IMR-90 (cell line): ENCODE measurements at regions not wholly inside any gene's neighbourhood (a gene's known extent, or its start where the extent isn't known, plus 50 kb on each side); places are given as distances from the start of the nearest gene placed in this dataset.

Source experiments
- ATAC-seq: fragments of 200-7000 bp; cut with Tn5 transposase; 2 replicates; pipeline ENCODE4 v1.9.1; 2020; ENCODE audit warnings: low read depth, mild to moderate bottlenecking, moderate library complexity
- BruUV-seq: library from RNA; stranded (reverse); fragments of 400-500 nt; replicated peaks from 2 replicates; lab custom pipeline; 2021; lab: Mats Ljungman, UMichigan
- CTCF ChIA-PET: fragments of 300-600 bp; formaldehyde crosslinking; extraction: SDS; loops from one replicate; lab custom pipeline; 2021; ENCODE audit warnings: antibody characterized with exemption; lab: Yijun Ruan, JAX
- POLR2A ChIA-PET: fragments of 300-600 bp; sonication (Branson Sonifier 250); formaldehyde crosslinking; loops from one replicate; lab custom pipeline; 2022; ENCODE audit warnings: antibody characterized with exemption; ENCODE audit not compliant: unreplicated experiment; lab: Charles Lee
- DNase-seq: peaks from one replicate; pipeline ENCODE4 v3.0.0; 2013
- H2AFZ ChIP-seq: replicated peaks from 2 replicates; pipeline ENCODE3; 2013; ENCODE audit warnings: low read length, mild to moderate bottlenecking; ENCODE audit not compliant: poor library complexity
- H2AK5ac ChIP-seq: 2 replicates; pipeline ENCODE4 v1.6.1; 2013; ENCODE audit warnings: low read depth, low read length, inconsistent platforms
- H2AK9ac ChIP-seq: replicated peaks from 2 replicates; pipeline ENCODE3; 2013; ENCODE audit warnings: mild to moderate bottlenecking, low read depth, low read length, moderate library complexity; ENCODE audit not compliant: poor library complexity
- H2BK120ac ChIP-seq: 2 replicates; pipeline ENCODE4 v1.6.1; 2013; ENCODE audit warnings: low read depth, low read length, inconsistent platforms
- H2BK15ac ChIP-seq: 3 replicates; pipeline ENCODE4 v1.6.1; 2013; ENCODE audit warnings: low read depth, low read length, inconsistent platforms
- H2BK20ac ChIP-seq: 2 replicates; pipeline ENCODE4 v1.6.1; 2013; ENCODE audit warnings: low read depth, mild to moderate bottlenecking, inconsistent platforms, low read length, moderate library complexity
- H2BK5ac ChIP-seq: 2 replicates; pipeline ENCODE4 v1.6.1; 2013; ENCODE audit warnings: mild to moderate bottlenecking, low read depth, low read length, inconsistent platforms; ENCODE audit not compliant: poor library complexity, severe bottlenecking
- H3K14ac ChIP-seq: replicated peaks from 2 replicates; pipeline ENCODE4 v1.6.1; 2013; ENCODE audit warnings: low read depth, low read length, inconsistent platforms
- H3K18ac ChIP-seq: 2 replicates; pipeline ENCODE4 v1.6.1; 2013; ENCODE audit warnings: low read depth, low read length, control low read depth
- H3K23ac ChIP-seq: 2 replicates; pipeline ENCODE4 v1.6.1; 2013; ENCODE audit warnings: low read depth, low read length, inconsistent platforms
- H3K27ac ChIP-seq: 2 replicates; pipeline ENCODE4 v1.5.1; 2013; ENCODE audit warnings: mild to moderate bottlenecking, control low read depth, low read length; ENCODE audit not compliant: insufficient read depth
- H3K27me3 ChIP-seq: 2 replicates; pipeline ENCODE4 v1.6.1; 2013; ENCODE audit warnings: low read length; ENCODE audit not compliant: control insufficient read depth, insufficient read depth
- H3K36me3 ChIP-seq: 2 replicates; pipeline ENCODE4 v1.6.1; 2013; ENCODE audit warnings: low read length, mixed read lengths; ENCODE audit not compliant: control insufficient read depth, insufficient read depth
- H3K4ac ChIP-seq: 2 replicates; pipeline ENCODE4 v1.6.1; 2013; ENCODE audit warnings: low read depth, low read length, inconsistent platforms
- H3K4me1 ChIP-seq: 2 replicates; pipeline ENCODE4 v1.6.1; 2013; ENCODE audit warnings: low read length, mixed read lengths; ENCODE audit not compliant: control insufficient read depth, insufficient read depth
- H3K4me2 ChIP-seq: 2 replicates; pipeline ENCODE4 v1.6.1; 2013; ENCODE audit warnings: low read depth, mild to moderate bottlenecking, control low read depth, low read length, moderate library complexity
- H3K4me3 ChIP-seq: 2 replicates; pipeline ENCODE4 v1.5.1; 2013; ENCODE audit warnings: low read depth, mild to moderate bottlenecking, control low read depth, low read length, moderate library complexity; ENCODE audit not compliant: insufficient read depth
- H3K56ac ChIP-seq: 2 replicates; pipeline ENCODE4 v1.6.1; 2013; ENCODE audit warnings: low read length, inconsistent platforms; ENCODE audit not compliant: insufficient read depth; ENCODE audit errors: extremely low read depth
- H3K79me1 ChIP-seq, 2 experiments: 2 replicates each; pipeline ENCODE4 v1.6.1; 2013; ENCODE audit warnings: low read length in 2 of 2, inconsistent platforms in 1 of 2, low read depth in 1 of 2
- H3K9ac ChIP-seq: 2 replicates; pipeline ENCODE4 v1.6.1; 2013; ENCODE audit warnings: low read depth, low read length, control low read depth
- H3K9me1 ChIP-seq: 2 replicates; pipeline ENCODE4 v1.6.1; 2013; ENCODE audit warnings: low read length, inconsistent platforms; ENCODE audit not compliant: insufficient read depth
- H3K9me3 ChIP-seq: 2 replicates; pipeline ENCODE4 v1.6.1; 2013; ENCODE audit warnings: low read length; ENCODE audit not compliant: control insufficient read depth, insufficient read depth
- H4K20me1 ChIP-seq: 2 replicates; pipeline ENCODE4 v1.6.1; 2013; ENCODE audit warnings: low read length, inconsistent platforms; ENCODE audit not compliant: insufficient read depth
- H4K5ac ChIP-seq: 2 replicates; pipeline ENCODE4 v1.6.1; 2013; ENCODE audit warnings: mild to moderate bottlenecking, low read depth, low read length, control low read depth
- H4K8ac ChIP-seq, 2 experiments: 2 replicates each; pipeline ENCODE4 v1.6.1; 2013; ENCODE audit warnings: low read depth in 2 of 2, low read length in 2 of 2, control low read depth in 1 of 2, inconsistent platforms in 1 of 2
- H4K91ac ChIP-seq: 2 replicates; pipeline ENCODE4 v1.6.1; 2013; ENCODE audit warnings: low read depth, low read length, inconsistent platforms; ENCODE audit not compliant: insufficient read depth
- BHLHE40 ChIP-seq: fragments of 150-350 bp; IDR thresholded peaks from 2 replicates; pipeline ENCODE4 v1.6.1; 2016; ENCODE audit warnings: mild to moderate bottlenecking, low read depth, low read length
- CEBPB ChIP-seq: IDR thresholded peaks from 2 replicates; pipeline ENCODE4 v1.6.1; 2012; ENCODE audit warnings: low read depth, low read length, improper control_type of control experiment
- CHD1 ChIP-seq: IDR thresholded peaks from 2 replicates; pipeline ENCODE4 v1.6.1; 2012; ENCODE audit warnings: low read depth, low read length, improper control_type of control experiment
- FOS ChIP-seq: fragments of 150-350 bp; IDR thresholded peaks from 2 replicates; pipeline ENCODE4 v1.6.1; 2016; ENCODE audit warnings: low read depth, low read length
- MAFK ChIP-seq: IDR thresholded peaks from 2 replicates; pipeline ENCODE4 v1.6.1; 2012; ENCODE audit warnings: low read depth, low read length, improper control_type of control experiment
- MAZ ChIP-seq: IDR thresholded peaks from 2 replicates; pipeline ENCODE4 v1.6.1; 2012; ENCODE audit warnings: low read depth, mild to moderate bottlenecking, low read length, improper control_type of control experiment, moderate library complexity, borderline replicate concordance
- MXI1 ChIP-seq: IDR thresholded peaks from 2 replicates; pipeline ENCODE4 v1.6.1; 2012; ENCODE audit warnings: low read depth, mild to moderate bottlenecking, low read length, moderate library complexity, borderline replicate concordance
- NFE2L2 ChIP-seq: fragments of 150-350 bp; IDR thresholded peaks from 2 replicates; pipeline ENCODE4 v1.6.1; 2016; ENCODE audit warnings: low read depth, mild to moderate bottlenecking, low read length
- POLR2A ChIP-seq: IDR thresholded peaks from 2 replicates; pipeline ENCODE4 v1.6.1; 2012; ENCODE audit warnings: mild to moderate bottlenecking, low read depth, low read length
- RAD21 ChIP-seq: IDR thresholded peaks from 2 replicates; pipeline ENCODE4 v1.6.1; 2012; ENCODE audit warnings: low read length, improper control_type of control experiment
- RCOR1 ChIP-seq: IDR thresholded peaks from 2 replicates; pipeline ENCODE4 v1.6.1; 2012; ENCODE audit warnings: mild to moderate bottlenecking, low read length, improper control_type of control experiment; ENCODE audit not compliant: insufficient replicate concordance
- RFX5 ChIP-seq: IDR thresholded peaks from 2 replicates; pipeline ENCODE4 v1.8.0; 2012; ENCODE audit warnings: low read depth, mild to moderate bottlenecking, low read length, moderate library complexity
- SMC3 ChIP-seq: fragments of 150-350 bp; IDR thresholded peaks from 2 replicates; pipeline ENCODE4 v1.6.1; 2016; ENCODE audit warnings: low read depth, mild to moderate bottlenecking, antibody characterized with exemption, low read length, moderate library complexity
- dilution Hi-C: fragments of 300-500 bp; cut with HindIII; formaldehyde crosslinking; loops from one replicate; pipeline ENCODE4 v1.14.3; 2018; ENCODE audit warnings: low sequenced_read_pairs; ENCODE audit not compliant: unreplicated experiment
- in situ Hi-C: fragments of 300-500 bp; cut with MboI; formaldehyde crosslinking; loops from 3 replicates; pipeline ENCODE4 v1.14.3; 2019; ENCODE audit warnings: low sequenced_read_pairs, inconsistent platforms, mixed read lengths
- intact Hi-C: fragments of 100-400 bp; cut with micrococcal nuclease; formaldehyde crosslinking; loops from 2 replicates; pipeline ENCODE4 v1.10.0; 2022
- TF ChIP-seq, protein P1 (sequence below): fragments of 150-350 bp; IDR thresholded peaks from 2 replicates; pipeline ENCODE4 v1.6.1; 2017; ENCODE audit warnings: mild to moderate bottlenecking, antibody characterized with exemption, low read length, low read depth
- TF ChIP-seq, protein P2 (sequence below): conservative IDR thresholded peaks from 2 replicates; pipeline ENCODE4 v1.5.1; 2012; ENCODE audit warnings: mild to moderate bottlenecking, low read depth, low read length, improper control_type of control experiment
- TF ChIP-seq, protein P3 (sequence below): fragments of 150-350 bp; IDR thresholded peaks from 2 replicates; pipeline ENCODE4 v1.6.1; 2016; ENCODE audit warnings: low read depth, mild to moderate bottlenecking, low read length, moderate library complexity, borderline replicate concordance

DNA sequence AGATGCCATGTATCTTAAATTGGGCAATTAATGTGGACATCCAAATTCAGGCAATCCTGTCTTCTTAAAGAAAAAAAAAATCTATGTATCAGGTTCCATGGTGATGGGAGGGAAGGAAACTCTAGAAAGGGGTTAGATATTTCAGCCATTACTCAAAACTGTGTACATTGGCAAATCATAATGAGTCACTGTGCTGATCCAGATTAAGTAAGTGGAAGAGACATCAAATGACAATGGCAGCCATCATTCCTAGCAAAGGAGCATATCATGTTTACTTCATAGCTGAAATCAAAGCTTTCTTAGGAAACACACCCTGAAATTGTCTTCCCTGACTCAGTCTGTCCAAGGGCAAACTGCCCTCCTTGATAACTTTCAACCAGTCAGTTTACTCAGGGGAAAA is 713.3 kb upstream of the GBE1 start:
- dilution Hi-C loops, result no loop called here
- Histone ChIP-seq H3K14ac (no peak overlapping the region), H3K4me1 (no peaks in the 10 kb centered on the region), H3K27me3 (no peaks in the 10 kb centered on the region), H3K23ac (no peak overlapping the region), H3K9ac (no peak overlapping the region), H3K4me3 (no peak overlapping the region), H3K56ac (no peak overlapping the region), H4K5ac (no peak overlapping the region), H2AK5ac (no peak overlapping the region), H3K9me1 (no peaks in the 10 kb centered on the region), H4K20me1 (no peaks in the 10 kb centered on the region), H3K36me3 (no peaks in the 10 kb centered on the region), H2AFZ (no peak overlapping the region), H2BK15ac (no peak overlapping the region), H3K9me3 (peaks cover 3% of the 10 kb centered on the region; the same call in 1 of the 2 replicates), H2BK5ac (no peak overlapping the region), H4K91ac (no peak overlapping the region), H3K18ac (no peak overlapping the region), H2AK9ac (no peak overlapping the region), H3K4me2 (no peak overlapping the region), H2BK20ac (no peak overlapping the region), H3K4ac (no peak overlapping the region), H2BK120ac (no peak overlapping the region), H4K8ac (no peak overlapping the region), H3K79me1 (no peaks in the 10 kb centered on the region), H3K27ac (no peak overlapping the region)
- POLR2A ChIA-PET, result no interaction called here
- TF ChIP-seq MAFK, result no peak
- TF ChIP-seq RFX5, result no peak
- TF ChIP-seq SMC3, result no peak
- no peak for TF ChIP-seq MXI1
- no peak for TF ChIP-seq CHD1
- TF ChIP-seq, protein P1, sequence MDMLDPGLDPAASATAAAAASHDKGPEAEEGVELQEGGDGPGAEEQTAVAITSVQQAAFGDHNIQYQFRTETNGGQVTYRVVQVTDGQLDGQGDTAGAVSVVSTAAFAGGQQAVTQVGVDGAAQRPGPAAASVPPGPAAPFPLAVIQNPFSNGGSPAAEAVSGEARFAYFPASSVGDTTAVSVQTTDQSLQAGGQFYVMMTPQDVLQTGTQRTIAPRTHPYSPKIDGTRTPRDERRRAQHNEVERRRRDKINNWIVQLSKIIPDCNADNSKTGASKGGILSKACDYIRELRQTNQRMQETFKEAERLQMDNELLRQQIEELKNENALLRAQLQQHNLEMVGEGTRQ, result no peak
- TF ChIP-seq MAZ, result no peak
- TF ChIP-seq POLR2A, result no peak
- TF ChIP-seq BHLHE40, result no peak
- TF ChIP-seq RAD21, result no peak
- TF ChIP-seq, protein P2, sequence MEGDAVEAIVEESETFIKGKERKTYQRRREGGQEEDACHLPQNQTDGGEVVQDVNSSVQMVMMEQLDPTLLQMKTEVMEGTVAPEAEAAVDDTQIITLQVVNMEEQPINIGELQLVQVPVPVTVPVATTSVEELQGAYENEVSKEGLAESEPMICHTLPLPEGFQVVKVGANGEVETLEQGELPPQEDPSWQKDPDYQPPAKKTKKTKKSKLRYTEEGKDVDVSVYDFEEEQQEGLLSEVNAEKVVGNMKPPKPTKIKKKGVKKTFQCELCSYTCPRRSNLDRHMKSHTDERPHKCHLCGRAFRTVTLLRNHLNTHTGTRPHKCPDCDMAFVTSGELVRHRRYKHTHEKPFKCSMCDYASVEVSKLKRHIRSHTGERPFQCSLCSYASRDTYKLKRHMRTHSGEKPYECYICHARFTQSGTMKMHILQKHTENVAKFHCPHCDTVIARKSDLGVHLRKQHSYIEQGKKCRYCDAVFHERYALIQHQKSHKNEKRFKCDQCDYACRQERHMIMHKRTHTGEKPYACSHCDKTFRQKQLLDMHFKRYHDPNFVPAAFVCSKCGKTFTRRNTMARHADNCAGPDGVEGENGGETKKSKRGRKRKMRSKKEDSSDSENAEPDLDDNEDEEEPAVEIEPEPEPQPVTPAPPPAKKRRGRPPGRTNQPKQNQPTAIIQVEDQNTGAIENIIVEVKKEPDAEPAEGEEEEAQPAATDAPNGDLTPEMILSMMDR, result no peak
- no peak for TF ChIP-seq NFE2L2
- no peak for TF ChIP-seq RCOR1
- TF ChIP-seq, protein P3, sequence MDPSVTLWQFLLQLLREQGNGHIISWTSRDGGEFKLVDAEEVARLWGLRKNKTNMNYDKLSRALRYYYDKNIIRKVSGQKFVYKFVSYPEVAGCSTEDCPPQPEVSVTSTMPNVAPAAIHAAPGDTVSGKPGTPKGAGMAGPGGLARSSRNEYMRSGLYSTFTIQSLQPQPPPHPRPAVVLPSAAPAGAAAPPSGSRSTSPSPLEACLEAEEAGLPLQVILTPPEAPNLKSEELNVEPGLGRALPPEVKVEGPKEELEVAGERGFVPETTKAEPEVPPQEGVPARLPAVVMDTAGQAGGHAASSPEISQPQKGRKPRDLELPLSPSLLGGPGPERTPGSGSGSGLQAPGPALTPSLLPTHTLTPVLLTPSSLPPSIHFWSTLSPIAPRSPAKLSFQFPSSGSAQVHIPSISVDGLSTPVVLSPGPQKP, result no peak
- no peak for TF ChIP-seq CEBPB
- no peak for TF ChIP-seq FOS
- CTCF ChIA-PET, result no interaction called here
- BruUV-seq, result no TSS peak
- ATAC-seq (no peak), DNase-seq (no peak)
- in situ Hi-C loops, result no loop called here
- intact Hi-C loops, result no loop called here
